ENCODE measurements at regions not wholly inside any gene's neighbourhood (a gene's known extent, or its start where the extent isn't known, plus 50 kb on each side); places are given as distances from the start of the nearest gene placed in this dataset.

GRCh38 chr4:177131736-177132135 is 177.9 kb upstream of the NEIL3 start:
- no peak overlapping the region for H3K4me3 ChIP-seq (ENCODE audit: low read depth, low read length)
- no peak for DNase-seq (ENCODE audit: low read depth)
- no peak for TF ChIP-seq CTCF (IDR thresholded peaks at IDR 0.05; ENCODE audit: low read depth, low read length, missing control alignments)

GRCh38 chr4:177147668-177148067 is 162.0 kb upstream of the NEIL3 start:
- H3K4me3 ChIP-seq (ENCODE audit: low read depth, low read length): no peak overlapping the region
- no peak for TF ChIP-seq CTCF (IDR thresholded peaks at IDR 0.05; ENCODE audit: low read depth, low read length, missing control alignments)
- DNase-seq (ENCODE audit: low read depth): no peak

GRCh38 chr4:177155454-177155853 is 154.2 kb upstream of the NEIL3 start:
- no peak for TF ChIP-seq CTCF (IDR thresholded peaks at IDR 0.05; ENCODE audit: low read depth, low read length, missing control alignments)
- no peak overlapping the region for H3K4me3 ChIP-seq (ENCODE audit: low read depth, low read length)
- DNase-seq (ENCODE audit: low read depth): no peak

- H3K4me3 ChIP-seq (ENCODE audit: low read depth, low read length): no peak overlapping the region
- DNase-seq (ENCODE audit: low read depth): no peak
- TF ChIP-seq CTCF (IDR thresholded peaks at IDR 0.05; ENCODE audit: low read depth, low read length, missing control alignments): no peak
These were observed 150.1 kb upstream of the NEIL3 start for GRCh38 chr4:177159600-177159999.

GRCh38 chr4:177161781-177162180 is 147.9 kb upstream of the NEIL3 start:
- no peak for TF ChIP-seq CTCF (IDR thresholded peaks at IDR 0.05; ENCODE audit: low read depth, low read length, missing control alignments)
- no peak for DNase-seq (ENCODE audit: low read depth)
- H3K4me3 ChIP-seq (ENCODE audit: low read depth, low read length): no peak overlapping the region

- DNase-seq (ENCODE audit: low read depth): no peak
- no peak for TF ChIP-seq CTCF (IDR thresholded peaks at IDR 0.05; ENCODE audit: low read depth, low read length, missing control alignments)
- no peak overlapping the region for H3K4me3 ChIP-seq (ENCODE audit: low read depth, low read length)
These were observed 146.1 kb upstream of the NEIL3 start for GRCh38 chr4:177163532-177163931.

GRCh38 chr4:177171588-177171987 is 138.1 kb upstream of the NEIL3 start:
- TF ChIP-seq CTCF (IDR thresholded peaks at IDR 0.05; ENCODE audit: low read depth, low read length, missing control alignments): no peak
- DNase-seq (ENCODE audit: low read depth): no peak
- H3K4me3 ChIP-seq (ENCODE audit: low read depth, low read length): no peak overlapping the region
